WTC11 (cell line): ENCODE measurements at regions not wholly inside any gene's neighbourhood (a gene's known extent, or its start where the extent isn't known, plus 50 kb on each side); places are given as distances from the start of the nearest gene placed in this dataset.

Source experiments
- CBFB ChIP-seq: sonication (generic); formaldehyde crosslinking; IDR thresholded peaks from 2 replicates; pipeline ENCODE4 v1.8.1; 2022; ENCODE audit warnings: mild to moderate bottlenecking, low read depth, missing genetic modification reagents
- CREB1 ChIP-seq: sonication (generic); formaldehyde crosslinking; IDR thresholded peaks from 2 replicates; pipeline ENCODE4 v1.8.0; 2023; ENCODE audit warnings: mild to moderate bottlenecking, missing genetic modification reagents
- CTCF ChIP-seq: fragments of 200-600 bp; IDR thresholded peaks from 2 replicates; pipeline ENCODE4 v1.8.0; 2022; ENCODE audit warnings: antibody characterized with exemption
- E2F4 ChIP-seq: sonication (generic); formaldehyde crosslinking; IDR thresholded peaks from 2 replicates; pipeline ENCODE4 v1.8.1; 2022; ENCODE audit warnings: low read depth, mild to moderate bottlenecking, moderate library complexity, missing genetic modification reagents, borderline replicate concordance
- IRF1 ChIP-seq: sonication (generic); formaldehyde crosslinking; IDR thresholded peaks from 2 replicates; pipeline ENCODE4 v1.8.0; 2023; ENCODE audit warnings: missing genetic modification reagents
- NR3C1 ChIP-seq: sonication (generic); formaldehyde crosslinking; conservative IDR thresholded peaks from 2 replicates; pipeline ENCODE4 v1.8.1; 2023; ENCODE audit warnings: low read depth, mild to moderate bottlenecking, missing genetic modification reagents
- RELA ChIP-seq: sonication (generic); formaldehyde crosslinking; IDR thresholded peaks from 2 replicates; pipeline ENCODE4 v1.8.1; 2022; ENCODE audit warnings: missing genetic modification reagents, mild to moderate bottlenecking, borderline replicate concordance
- SOX15 ChIP-seq: fragments of 250-450 bp; sonication (Bioruptor Pico); IDR thresholded peaks from 2 replicates; pipeline ENCODE4 v1.9.0; 2021; ENCODE audit warnings: mild to moderate bottlenecking
- SP1 ChIP-seq: sonication (generic); formaldehyde crosslinking; conservative IDR thresholded peaks from 2 replicates; pipeline ENCODE4 v1.8.1; 2022; ENCODE audit warnings: missing genetic modification reagents
- TF ChIP-seq, protein P1 (sequence below): sonication (generic); formaldehyde crosslinking; IDR thresholded peaks from 2 replicates; pipeline ENCODE4 v1.8.0; 2022; ENCODE audit warnings: mild to moderate bottlenecking, missing genetic modification reagents

DNA sequence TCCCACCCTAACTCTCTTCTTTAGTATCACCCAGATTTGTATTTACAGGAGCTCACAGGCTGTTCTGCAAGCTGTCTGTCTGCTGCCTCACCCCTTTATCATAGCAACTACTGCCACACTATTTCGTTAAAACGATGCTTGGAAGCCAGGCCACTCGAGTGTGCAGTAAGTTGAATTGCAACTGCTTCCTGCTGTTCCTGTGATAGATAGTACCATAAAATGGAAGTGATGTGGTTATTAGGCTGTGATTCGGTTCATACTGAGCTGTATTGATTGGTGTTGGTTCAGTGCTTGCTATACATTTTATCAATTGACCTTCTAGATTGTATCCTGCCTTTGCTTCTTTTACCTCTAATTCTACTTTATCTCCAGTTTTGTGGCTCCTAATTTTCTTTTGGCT is 325.4 kb downstream of the RNF144B start:
- TF ChIP-seq CTCF (no peak), E2F4 (CRISPR knock-in tag) (no peak), IRF1 (CRISPR knock-in tag) (no peak), RELA (CRISPR knock-in tag) (no peak), NR3C1 (no peak), SOX15 (CRISPR knock-in tag) (no peak), CBFB (CRISPR knock-in tag) (no peak), CREB1 (CRISPR knock-in tag) (no peak), SP1 (CRISPR knock-in tag) (no peak)
- TF ChIP-seq, protein P1, sequence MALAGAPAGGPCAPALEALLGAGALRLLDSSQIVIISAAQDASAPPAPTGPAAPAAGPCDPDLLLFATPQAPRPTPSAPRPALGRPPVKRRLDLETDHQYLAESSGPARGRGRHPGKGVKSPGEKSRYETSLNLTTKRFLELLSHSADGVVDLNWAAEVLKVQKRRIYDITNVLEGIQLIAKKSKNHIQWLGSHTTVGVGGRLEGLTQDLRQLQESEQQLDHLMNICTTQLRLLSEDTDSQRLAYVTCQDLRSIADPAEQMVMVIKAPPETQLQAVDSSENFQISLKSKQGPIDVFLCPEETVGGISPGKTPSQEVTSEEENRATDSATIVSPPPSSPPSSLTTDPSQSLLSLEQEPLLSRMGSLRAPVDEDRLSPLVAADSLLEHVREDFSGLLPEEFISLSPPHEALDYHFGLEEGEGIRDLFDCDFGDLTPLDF (CRISPR knock-in tag), result no peak
